ENCODE measurements at regions not wholly inside any gene's neighbourhood (a gene's known extent, or its start where the extent isn't known, plus 50 kb on each side); places are given as distances from the start of the nearest gene placed in this dataset.
"Not testable (repeated sequence)": the region's sequence is repeated elsewhere in the genome, so short reads cannot be mapped to it uniquely, and the experiment has no call there.

DNA sequence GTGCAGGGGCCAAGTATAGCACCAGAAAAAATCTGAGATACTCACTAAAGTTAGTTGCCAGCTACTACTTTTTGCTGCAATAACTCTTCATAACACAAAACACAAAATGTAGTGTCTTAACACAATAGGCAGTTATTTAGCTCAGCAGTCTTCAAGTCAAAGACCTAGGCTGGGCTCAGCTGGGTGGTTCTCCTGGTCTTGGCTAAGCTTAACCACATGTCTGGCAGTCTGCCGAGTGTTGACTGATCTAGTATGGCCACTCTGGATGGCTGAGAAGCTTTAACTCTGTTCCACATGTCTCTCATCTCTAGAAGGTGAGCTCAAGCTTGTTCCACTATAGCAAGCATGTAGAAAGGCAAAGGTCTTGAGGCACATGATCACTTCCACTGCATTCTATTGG is 451.6 kb downstream of the SOX11 start:
- FAIRE-seq, result no peak
- no peak for DNase-seq (ENCODE audit: low read depth, low spot score)
- Histone ChIP-seq H3K79me2 (ENCODE audit: control insufficient read depth, insufficient read depth, low read length) (no peaks in the 10 kb centered on the region), H4K20me1 (ENCODE audit: control insufficient read depth, extremely low read depth, insufficient read depth, low read length) (no peaks in the 10 kb centered on the region), H3K36me3 (ENCODE audit: control insufficient read depth in 2 of 2, extremely low read depth in 1 of 2, insufficient read depth in 2 of 2, low read length in 2 of 2) (no peaks in the 10 kb centered on the region), H2AFZ (ENCODE audit: control insufficient read depth, low read length) (no peak overlapping the region), H3K4me2 (ENCODE audit: control insufficient read depth, extremely low read depth, insufficient read depth, low read depth, low read length) (no peak overlapping the region), H3K4me1 (ENCODE audit: control insufficient read depth, extremely low read depth, insufficient read depth, low read length) (no peaks in the 10 kb centered on the region), H3K27me3 (ENCODE audit: control insufficient read depth, extremely low read depth, insufficient read depth, low read length) (no peaks in the 10 kb centered on the region), H3K4me3 (ENCODE audit: control insufficient read depth in 2 of 3, extremely low read depth in 1 of 3, insufficient read depth in 2 of 3, low read depth in 1 of 3, low read length in 3 of 3) (no peak overlapping the region), H3K9me1 (ENCODE audit: control insufficient read depth, extremely low read depth, insufficient read depth, low read length) (no peaks in the 10 kb centered on the region), H3K9me3 (ENCODE audit: control insufficient read depth, low read depth, low read length) (no peaks in the 10 kb centered on the region), H3K27ac (ENCODE audit: control insufficient read depth, insufficient read depth, low read length) (no peak overlapping the region), H3K9ac (ENCODE audit: control insufficient read depth, extremely low read depth, insufficient read depth, low read length) (no peak overlapping the region)
- dilution Hi-C loops (cut with MboI; ENCODE audit: extremely low pct_ligation_motif_present, low sequenced_read_pairs), result no loop called here
- no peak for TF ChIP-seq EZH2 (IDR thresholded peaks at IDR 0.05; ENCODE audit: low read length)
- TF ChIP-seq, protein P1, sequence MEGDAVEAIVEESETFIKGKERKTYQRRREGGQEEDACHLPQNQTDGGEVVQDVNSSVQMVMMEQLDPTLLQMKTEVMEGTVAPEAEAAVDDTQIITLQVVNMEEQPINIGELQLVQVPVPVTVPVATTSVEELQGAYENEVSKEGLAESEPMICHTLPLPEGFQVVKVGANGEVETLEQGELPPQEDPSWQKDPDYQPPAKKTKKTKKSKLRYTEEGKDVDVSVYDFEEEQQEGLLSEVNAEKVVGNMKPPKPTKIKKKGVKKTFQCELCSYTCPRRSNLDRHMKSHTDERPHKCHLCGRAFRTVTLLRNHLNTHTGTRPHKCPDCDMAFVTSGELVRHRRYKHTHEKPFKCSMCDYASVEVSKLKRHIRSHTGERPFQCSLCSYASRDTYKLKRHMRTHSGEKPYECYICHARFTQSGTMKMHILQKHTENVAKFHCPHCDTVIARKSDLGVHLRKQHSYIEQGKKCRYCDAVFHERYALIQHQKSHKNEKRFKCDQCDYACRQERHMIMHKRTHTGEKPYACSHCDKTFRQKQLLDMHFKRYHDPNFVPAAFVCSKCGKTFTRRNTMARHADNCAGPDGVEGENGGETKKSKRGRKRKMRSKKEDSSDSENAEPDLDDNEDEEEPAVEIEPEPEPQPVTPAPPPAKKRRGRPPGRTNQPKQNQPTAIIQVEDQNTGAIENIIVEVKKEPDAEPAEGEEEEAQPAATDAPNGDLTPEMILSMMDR (optimal IDR thresholded peaks at IDR 0.05 in 1 of 3, IDR thresholded peaks at IDR 0.05 in 1 of 3, conservative IDR thresholded peaks at IDR 0.05 in 1 of 3; ENCODE audit: extremely low read depth in 1 of 3, insufficient read depth in 2 of 3, low read length in 3 of 3), result no peak

GRCh38 chr2:6147215-6147614 is 455.0 kb downstream of the SOX11 start:
- H3K4me2 ChIP-seq (ENCODE audit: control insufficient read depth, extremely low read depth, insufficient read depth, low read depth, low read length); H3K27me3 ChIP-seq (ENCODE audit: control insufficient read depth, extremely low read depth, insufficient read depth, low read length); FAIRE-seq; H3K79me2 ChIP-seq (ENCODE audit: control insufficient read depth, insufficient read depth, low read length); H4K20me1 ChIP-seq (ENCODE audit: control insufficient read depth, extremely low read depth, insufficient read depth, low read length); H3K9me1 ChIP-seq (ENCODE audit: control insufficient read depth, extremely low read depth, insufficient read depth, low read length); H3K9ac ChIP-seq (ENCODE audit: control insufficient read depth, extremely low read depth, insufficient read depth, low read length); H3K4me3 ChIP-seq (ENCODE audit: control insufficient read depth in 2 of 3, extremely low read depth in 1 of 3, insufficient read depth in 2 of 3, low read depth in 1 of 3, low read length in 3 of 3); H3K9me3 ChIP-seq (ENCODE audit: control insufficient read depth, low read depth, low read length); dilution Hi-C loops (cut with MboI; ENCODE audit: extremely low pct_ligation_motif_present, low sequenced_read_pairs); H2AFZ ChIP-seq (ENCODE audit: control insufficient read depth, low read length); H3K4me1 ChIP-seq (ENCODE audit: control insufficient read depth, extremely low read depth, insufficient read depth, low read length); H3K27ac ChIP-seq (ENCODE audit: control insufficient read depth, insufficient read depth, low read length); DNase-seq (ENCODE audit: low read depth, low spot score); H3K36me3 ChIP-seq (ENCODE audit: control insufficient read depth in 2 of 2, extremely low read depth in 1 of 2, insufficient read depth in 2 of 2, low read length in 2 of 2): not testable (repeated sequence)

DNA sequence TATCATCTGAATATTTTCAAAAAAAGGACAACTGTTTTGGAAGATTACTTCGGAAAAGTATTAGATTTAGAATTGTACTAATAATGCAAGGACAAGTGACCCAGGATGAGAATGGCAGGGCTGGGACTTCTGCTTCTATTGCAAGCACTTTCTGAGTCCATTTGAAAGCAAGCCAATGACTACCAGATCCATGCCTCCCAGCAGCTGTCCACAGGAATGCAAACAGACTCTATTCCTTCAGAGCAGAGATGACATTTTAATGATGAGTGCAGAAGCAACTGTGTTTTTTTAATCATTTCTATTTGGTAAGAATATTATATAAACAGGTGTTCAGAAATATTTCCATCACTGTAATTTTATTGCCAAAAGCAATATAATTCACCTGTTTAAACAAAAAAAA is 456.7 kb downstream of the SOX11 start:
- no peak for FAIRE-seq
- TF ChIP-seq, protein P1 (optimal IDR thresholded peaks at IDR 0.05 in 1 of 3, IDR thresholded peaks at IDR 0.05 in 1 of 3, conservative IDR thresholded peaks at IDR 0.05 in 1 of 3; ENCODE audit: extremely low read depth in 1 of 3, insufficient read depth in 2 of 3, low read length in 3 of 3), result no peak
- TF ChIP-seq EZH2 (IDR thresholded peaks at IDR 0.05; ENCODE audit: low read length), result no peak
- no peak overlapping the region for H3K27ac ChIP-seq (ENCODE audit: control insufficient read depth, insufficient read depth, low read length)
- H3K9me3 ChIP-seq (ENCODE audit: control insufficient read depth, low read depth, low read length), result peaks cover 2% of the 10 kb centered on the region
- H3K79me2 ChIP-seq (ENCODE audit: control insufficient read depth, insufficient read depth, low read length), result no peaks in the 10 kb centered on the region
- DNase-seq (ENCODE audit: low read depth, low spot score), result no peak
- H3K9me1 ChIP-seq (ENCODE audit: control insufficient read depth, extremely low read depth, insufficient read depth, low read length), result no peaks in the 10 kb centered on the region
- no peaks in the 10 kb centered on the region for H3K36me3 ChIP-seq (ENCODE audit: control insufficient read depth in 2 of 2, extremely low read depth in 1 of 2, insufficient read depth in 2 of 2, low read length in 2 of 2)
- no peaks in the 10 kb centered on the region for H3K4me1 ChIP-seq (ENCODE audit: control insufficient read depth, extremely low read depth, insufficient read depth, low read length)
- no peak overlapping the region for H3K9ac ChIP-seq (ENCODE audit: control insufficient read depth, extremely low read depth, insufficient read depth, low read length)
- dilution Hi-C loops (cut with MboI; ENCODE audit: extremely low pct_ligation_motif_present, low sequenced_read_pairs), result no loop called here
- H3K4me2 ChIP-seq (ENCODE audit: control insufficient read depth, extremely low read depth, insufficient read depth, low read depth, low read length), result no peak overlapping the region
- no peaks in the 10 kb centered on the region for H3K27me3 ChIP-seq (ENCODE audit: control insufficient read depth, extremely low read depth, insufficient read depth, low read length)
- no peak overlapping the region for H3K4me3 ChIP-seq (ENCODE audit: control insufficient read depth in 2 of 3, extremely low read depth in 1 of 3, insufficient read depth in 2 of 3, low read depth in 1 of 3, low read length in 3 of 3)
- H4K20me1 ChIP-seq (ENCODE audit: control insufficient read depth, extremely low read depth, insufficient read depth, low read length), result no peaks in the 10 kb centered on the region
- H2AFZ ChIP-seq (ENCODE audit: control insufficient read depth, low read length), result no peak overlapping the region
